Activated naive CD8-positive, alpha-beta T cell treated with anti-CD3 and anti-CD28 coated beads, Interleukin-2, amount 50 U/mL, for 16 hours (primary cell): ENCODE measurements at regions not wholly inside any gene's neighbourhood (a gene's known extent, or its start where the extent isn't known, plus 50 kb on each side); places are given as distances from the start of the nearest gene placed in this dataset.
"Not testable (repeated sequence)": the region's sequence is repeated elsewhere in the genome, so short reads cannot be mapped to it uniquely, and the experiment has no call there.

Source experiments
- DNase-seq: peaks from one replicate; pipeline ENCODE4 v3.0.0-alpha.2; 2020; ENCODE audit warnings: low read depth, low spot score

- DNase-seq = no peak
Observed at GRCh38 chr10:80750268-80750667, 212.6 kb downstream of the SH2D4B start.

- no peak for DNase-seq
Observed at GRCh38 chr10:80751940-80752339, 214.2 kb downstream of the SH2D4B start.

DNA sequence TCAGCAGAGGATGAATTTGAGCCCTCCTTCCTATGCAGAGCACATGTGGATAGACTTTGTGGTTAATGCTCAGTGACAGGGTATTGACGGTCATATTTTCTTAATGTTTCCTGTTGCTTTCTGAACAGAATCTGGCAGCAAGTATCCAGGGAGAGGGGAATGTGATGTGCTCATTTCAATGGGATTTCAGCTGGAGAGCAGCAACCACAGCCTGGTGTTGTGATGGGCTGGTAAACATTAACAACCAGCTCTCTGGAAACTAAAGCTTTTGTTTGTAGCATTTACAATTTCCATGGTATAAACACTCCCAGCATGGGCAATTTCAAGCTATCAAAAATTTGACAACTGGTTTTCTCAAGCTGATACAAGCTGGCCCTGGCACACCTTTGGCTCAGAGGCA is 215.9 kb downstream of the SH2D4B start:
- DNase-seq = no peak

DNA sequence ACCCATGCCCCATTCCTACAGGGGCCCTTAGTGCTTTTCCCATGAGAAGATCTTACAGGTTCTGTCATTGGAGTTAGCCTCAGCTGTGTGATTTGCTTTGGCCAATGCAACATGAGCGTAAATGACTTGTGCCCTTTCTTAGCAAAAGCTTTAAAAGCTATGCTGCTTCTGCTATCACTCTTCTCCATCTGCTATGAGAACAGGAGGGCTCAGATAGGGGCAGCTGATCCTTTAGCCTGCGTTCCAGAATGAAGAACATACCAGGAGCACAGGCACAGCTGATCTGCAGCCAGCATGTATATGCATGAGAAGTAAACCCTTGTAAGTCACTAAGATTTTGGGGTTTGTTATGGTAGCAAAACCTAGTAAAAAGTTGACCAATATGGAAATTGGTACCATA is 218.2 kb downstream of the SH2D4B start:
- no peak for DNase-seq

DNA sequence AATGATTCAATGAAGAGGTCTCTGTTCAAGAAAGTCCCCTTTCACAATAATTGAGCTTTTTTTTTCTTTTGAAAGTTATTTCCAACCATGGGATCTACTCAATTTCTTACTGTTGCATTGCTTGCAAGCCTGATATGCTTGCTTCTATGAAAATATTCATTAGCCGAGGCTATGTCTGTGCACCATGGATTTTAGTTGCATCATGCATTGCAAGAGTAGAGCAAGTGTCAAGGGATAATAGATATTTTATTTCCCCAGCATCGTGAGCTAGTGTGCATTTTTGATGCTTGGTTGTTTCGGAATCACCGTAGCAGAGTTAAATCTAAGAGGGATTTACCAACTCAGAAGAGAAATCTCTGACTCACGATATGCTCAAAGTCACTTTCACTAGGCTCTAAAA is 222.0 kb downstream of the SH2D4B start:
- no peak for DNase-seq

DNA sequence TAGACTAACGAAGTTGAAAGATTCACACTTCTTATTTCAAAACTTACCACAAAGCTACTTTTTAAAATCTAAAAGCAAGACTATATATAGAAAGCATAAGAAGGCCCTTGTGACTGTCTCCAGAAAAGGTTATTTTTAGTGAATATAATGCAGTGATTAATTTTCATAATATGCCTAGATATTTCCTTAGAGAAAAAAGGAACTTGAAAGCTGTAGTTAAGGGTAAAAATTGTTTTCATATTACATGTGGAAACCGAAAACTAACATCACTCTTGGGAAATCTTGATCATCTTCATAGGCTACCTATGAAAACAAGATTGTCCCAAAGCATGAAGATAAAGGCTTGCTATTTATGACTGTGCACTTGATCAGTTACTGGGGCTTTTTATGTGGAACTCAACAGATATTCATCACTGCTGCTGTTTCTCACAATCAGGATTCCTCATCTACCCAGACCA is 223.2 kb downstream of the SH2D4B start:
- DNase-seq = no peak

DNA sequence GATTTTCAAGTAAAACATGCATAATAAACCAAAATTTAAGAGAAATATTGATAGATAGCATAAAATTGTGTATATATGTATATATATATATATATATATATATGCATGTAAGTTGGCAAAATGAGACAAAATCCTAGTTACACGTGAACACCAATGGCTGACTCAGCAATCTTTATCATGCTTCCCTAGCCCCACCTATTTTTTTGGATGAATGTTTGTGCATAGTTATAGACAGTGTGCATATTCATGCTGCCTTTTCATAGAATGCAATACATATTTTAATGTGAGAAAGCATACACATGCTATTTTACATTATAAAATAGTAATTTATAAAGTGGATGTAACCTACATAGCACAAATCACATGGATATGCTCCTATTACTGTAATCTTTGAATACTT is 230.3 kb downstream of the SH2D4B start:
- no peak for DNase-seq

GRCh38 chr10:80769700-80770160 is 232.0 kb downstream of the SH2D4B start:
- DNase-seq = no peak

DNA sequence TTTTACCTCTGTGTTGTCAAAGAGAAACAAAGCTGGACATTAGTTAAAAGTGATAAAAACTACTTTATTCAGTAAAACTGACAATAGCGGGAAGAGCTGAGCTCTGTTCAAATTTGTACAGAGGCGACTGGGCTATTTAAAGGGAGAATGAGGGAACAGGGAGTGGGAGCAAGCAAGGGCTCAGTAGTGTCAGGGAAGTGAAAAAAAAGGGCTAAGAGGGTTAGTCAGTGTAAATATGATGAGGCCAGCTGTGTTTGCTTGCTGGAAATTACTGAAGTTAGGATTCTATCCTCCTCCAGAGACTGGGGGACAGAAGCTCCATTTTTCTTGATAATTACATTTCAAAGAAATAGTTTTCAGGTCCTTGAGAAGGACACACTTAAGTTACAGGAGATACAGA is 232.5 kb downstream of the SH2D4B start:
- no peak for DNase-seq

DNA sequence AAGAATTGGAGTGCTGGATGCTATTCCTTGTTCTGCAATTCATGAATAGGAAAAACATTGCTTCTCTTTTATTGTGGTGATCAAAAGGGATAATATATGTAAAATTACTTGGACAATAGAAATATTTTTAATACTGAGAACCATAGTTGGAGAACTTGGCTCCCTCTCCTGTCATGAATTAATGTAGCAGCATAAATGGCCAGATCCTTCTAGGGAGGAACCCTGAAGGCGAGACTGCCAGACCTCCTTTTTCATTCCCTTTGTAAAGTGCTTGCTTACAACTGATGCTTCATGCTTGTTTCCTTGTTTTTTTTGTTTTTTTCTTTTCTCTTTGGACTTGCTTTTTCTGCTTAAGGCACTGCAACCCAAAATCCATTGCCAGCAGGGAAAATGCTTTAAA is 233.6 kb downstream of the SH2D4B start:
- no peak for DNase-seq

DNA sequence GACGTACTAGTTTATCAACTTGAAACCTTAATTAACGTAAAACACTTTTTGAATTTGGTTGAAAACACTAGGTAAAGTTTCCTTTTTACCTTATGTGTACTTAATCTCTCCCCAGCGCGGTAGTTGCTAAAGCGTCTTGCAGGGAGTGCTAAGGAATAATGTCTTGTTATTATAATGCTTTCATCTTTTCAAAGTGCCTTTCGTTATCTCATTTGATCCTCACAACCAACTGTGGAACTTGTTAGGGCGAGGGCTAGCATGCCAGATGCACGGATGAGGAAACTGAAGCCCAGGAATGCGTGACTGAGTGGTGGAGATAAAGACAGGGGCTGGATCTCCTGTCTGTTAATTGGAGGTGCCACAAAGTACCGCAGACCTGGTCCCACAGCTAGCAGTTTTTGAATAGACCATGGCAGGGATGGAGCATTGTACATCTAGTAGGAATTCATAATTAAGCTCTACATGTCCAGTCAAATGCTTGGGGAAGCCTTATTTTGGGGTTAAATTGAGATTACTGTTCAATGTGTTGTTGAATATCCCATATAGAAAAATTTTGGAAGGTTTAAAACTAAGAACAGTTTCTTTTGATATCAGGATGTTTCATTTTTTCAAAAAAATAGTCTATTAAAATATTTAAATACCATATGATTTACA is 234.3 kb downstream of the SH2D4B start:
- DNase-seq = no peak

DNA sequence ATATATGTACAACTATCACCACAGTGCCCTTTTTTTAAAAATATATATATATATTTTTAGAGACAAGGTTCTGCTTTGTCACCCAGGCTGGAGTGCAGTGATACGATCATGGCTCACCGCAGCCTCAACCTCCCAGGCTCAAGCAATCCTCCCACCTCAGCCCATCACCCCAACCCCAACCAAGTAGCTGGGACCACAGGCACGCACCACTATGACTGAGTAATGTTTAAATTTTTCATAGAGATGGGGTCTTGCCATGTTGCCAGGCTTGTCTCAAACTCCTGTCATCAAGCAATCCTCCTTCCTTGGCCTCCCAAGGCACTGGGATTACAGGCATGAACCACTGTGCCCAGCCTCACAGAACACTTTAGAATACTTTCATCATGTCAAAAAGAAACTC is 234.9 kb downstream of the SH2D4B start:
- DNase-seq = no peak

- DNase-seq = no peak
Observed at GRCh38 chr10:80784695-80785094, 247.0 kb downstream of the SH2D4B start.

DNA sequence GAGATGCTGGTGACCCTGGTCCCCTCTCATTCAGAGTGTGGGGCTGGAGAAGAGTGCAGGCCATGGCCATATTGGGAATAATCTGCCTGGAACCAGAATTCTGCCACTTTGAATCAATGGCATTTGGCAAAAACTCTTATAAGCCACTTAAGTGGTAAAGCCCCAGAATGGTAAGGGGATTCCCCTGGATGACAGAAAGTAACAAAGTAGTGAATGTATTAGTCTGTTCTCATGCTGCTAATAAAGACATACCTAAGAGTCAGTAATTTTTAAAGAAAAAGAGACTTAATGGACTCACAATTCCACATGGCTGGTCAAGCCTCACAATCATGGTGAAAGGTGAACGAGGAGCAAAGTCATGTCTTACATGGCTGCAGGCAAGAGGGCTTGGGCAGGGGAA is 248.6 kb downstream of the SH2D4B start:
- no peak for DNase-seq

GRCh38 chr10:80787952-80788351 is 250.2 kb downstream of the SH2D4B start:
- DNase-seq = no peak

DNA sequence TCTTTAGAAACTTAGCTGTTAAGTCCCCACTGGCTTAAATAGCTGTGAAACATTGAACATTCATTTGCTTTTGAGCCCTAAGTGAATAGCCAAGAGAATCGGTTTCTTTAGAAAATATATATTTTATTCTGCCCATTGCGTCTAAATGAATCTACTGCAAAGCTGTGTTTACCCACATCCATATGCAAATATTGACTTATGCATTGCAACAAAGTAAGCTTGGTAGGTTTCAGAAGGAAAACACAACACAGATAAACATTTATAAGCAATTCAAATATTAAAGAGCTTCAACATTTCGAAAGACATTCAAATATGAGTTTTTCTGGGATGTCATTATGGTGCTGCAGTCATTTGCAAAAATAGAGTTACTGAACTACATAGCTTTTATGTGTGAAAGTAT is 257.3 kb downstream of the SH2D4B start:
- no peak for DNase-seq

DNA sequence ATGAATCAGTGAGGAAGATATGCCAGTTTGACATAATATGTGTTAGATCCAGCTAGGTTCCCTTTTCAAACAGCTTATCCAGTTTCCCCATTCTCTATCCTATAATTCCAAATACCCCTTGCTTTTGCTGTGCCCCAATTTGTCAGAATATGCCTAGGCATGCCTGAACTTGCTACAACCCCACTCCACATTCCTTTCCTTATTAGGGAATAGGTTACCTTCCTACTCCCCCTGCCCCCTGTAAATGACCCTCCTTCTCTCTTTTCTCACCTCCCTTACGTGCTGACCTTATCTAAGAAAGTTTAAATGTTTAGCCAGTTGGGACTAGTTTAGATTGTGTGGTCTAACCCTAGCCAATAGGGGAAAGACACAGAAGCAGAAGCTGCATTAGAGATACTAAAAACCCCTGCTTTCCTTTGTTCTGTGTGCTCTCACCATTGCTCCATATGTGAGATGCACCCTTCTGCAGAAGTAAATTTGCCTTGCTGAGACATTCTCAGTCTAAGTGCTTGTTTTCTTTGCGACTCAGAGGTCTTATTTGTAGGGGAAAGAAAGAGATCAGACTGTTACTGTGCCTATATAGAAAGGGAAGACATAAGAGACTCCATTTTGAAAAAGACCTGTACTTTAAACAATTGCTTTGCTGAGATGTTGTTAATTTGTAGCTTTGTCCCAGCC is 267.8 kb downstream of the SH2D4B start:
- DNase-seq = no peak

GRCh38 chr10:80814147-80814652 is 276.5 kb downstream of the SH2D4B start:
- no peak for DNase-seq

DNA sequence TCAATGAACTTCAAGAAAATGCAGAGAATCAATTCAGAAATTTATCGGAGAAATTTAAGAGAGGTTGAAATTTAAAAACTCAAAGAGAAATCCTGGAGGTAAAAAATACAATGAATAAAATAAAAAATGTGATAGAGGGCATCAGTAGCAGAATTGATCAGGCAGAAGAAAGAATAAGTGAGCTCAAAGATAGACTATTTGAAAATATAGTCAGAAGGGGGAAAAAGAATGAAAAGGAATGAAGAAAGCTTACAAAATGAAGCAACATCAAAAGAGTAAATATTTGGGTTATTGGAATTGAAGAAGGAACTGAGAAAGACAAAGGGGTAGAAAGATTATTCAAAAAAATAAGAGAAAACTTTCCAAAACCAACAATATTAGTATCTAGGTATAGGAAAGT is 291.4 kb downstream of the SH2D4B start:
- DNase-seq = no peak

GRCh38 chr10:80829562-80829961 is 291.9 kb downstream of the SH2D4B start:
- no peak for DNase-seq

DNA sequence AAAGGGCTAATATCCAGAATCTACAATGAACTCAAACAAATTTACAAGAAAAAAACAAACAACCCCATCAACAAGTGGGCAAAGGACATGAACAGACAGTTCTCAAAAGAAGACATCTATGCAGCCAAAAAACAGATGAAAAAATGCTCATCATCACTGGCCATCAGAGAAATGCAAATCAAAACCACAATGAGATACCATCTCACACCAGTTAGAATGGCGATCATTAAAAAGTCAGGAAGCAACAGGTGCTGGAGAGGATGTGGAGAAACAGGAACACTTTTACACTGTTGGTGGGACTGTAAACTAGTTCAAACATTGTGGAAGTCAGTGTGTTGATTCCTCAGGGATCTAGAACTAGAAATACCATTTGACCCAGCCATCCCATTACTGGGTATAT is 295.0 kb downstream of the SH2D4B start:
- not testable (repeated sequence) for DNase-seq

GRCh38 chr10:80855348-80855971 is 317.8 kb downstream of the SH2D4B start:
- DNase-seq = no peak

DNA sequence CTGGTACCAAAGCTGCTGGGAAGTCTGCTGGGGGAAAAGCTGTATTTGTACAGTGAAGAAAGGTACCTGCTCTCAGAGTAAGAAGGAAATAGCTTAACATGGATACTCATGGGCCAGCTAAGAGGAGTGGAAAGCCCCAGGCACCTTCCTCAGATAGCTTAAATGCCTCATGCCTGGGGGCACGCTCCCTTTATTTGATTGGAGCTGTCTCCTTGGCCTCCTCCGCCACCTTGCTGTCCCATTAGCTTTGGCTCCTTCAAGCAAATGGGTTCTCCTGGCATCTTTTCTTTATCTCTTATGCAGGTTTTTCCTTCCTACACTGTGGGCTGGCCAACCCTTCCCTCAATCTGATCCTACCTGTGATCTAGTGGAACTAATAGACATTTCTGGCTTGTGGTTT is 318.5 kb downstream of the SH2D4B start:
- no peak for DNase-seq
